NCI-H748 (cell line): ENCODE measurements at regions not wholly inside any gene's neighbourhood (a gene's known extent, or its start where the extent isn't known, plus 50 kb on each side); places are given as distances from the start of the nearest gene placed in this dataset.

ENCODE experiments used
- DNase-seq: peaks from one replicate; lab custom pipeline; 2025; ENCODE audit not compliant: unreplicated experiment; lab: John Stamatoyannopoulos, UW

- DNase-seq, result no peak
Measured at GRCh38 chr16:73771196-73772064, 525.2 kb upstream of the PSMD7 start.

GRCh38 chr16:73768786-73769203 is 527.8 kb upstream of the PSMD7 start:
- no peak for DNase-seq

DNA sequence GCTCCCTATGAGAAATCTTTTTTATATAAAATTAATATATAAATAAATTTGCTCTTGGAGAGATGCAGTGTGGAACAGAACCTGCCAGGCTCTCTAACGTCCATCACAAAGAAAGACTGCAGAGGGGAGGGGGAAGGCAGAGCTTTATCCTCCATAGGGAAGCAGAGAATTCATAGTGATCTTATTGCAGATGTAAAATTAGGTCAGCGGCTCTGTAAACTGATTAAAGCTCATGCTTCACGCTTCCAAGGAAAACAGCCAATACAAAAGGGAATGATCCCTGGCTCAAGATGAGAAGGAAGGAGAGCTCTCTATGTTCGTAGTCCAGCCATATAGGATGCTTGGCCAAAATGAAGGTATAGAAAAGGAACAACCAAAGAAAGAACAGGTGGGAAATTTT is 532.3 kb upstream of the PSMD7 start:
- no peak for DNase-seq

GRCh38 chr16:73756289-73757178 is 540.1 kb upstream of the PSMD7 start:
- no peak for DNase-seq

DNA sequence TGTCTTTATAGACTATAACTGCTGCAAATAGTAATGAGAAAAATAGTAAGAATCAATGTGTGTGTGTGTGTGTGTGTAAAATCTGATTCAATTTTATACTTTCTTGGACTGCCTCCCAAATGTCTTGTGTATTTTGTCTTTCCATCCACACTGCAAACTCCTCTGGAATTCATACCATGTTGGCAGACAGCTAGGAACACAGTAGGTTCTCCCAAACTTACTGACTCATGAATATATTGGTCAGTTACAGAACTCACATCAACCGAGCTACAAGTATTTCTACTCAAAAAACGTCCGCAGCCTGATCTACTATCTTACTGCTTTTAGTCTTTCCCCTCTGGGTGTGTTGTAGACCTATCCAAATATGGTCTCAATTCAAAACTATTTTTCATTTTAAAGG is 542.7 kb upstream of the PSMD7 start:
- no peak for DNase-seq

GRCh38 chr16:73750639-73751038 is 546.0 kb upstream of the PSMD7 start:
- DNase-seq, result peak; percentile 39

DNA sequence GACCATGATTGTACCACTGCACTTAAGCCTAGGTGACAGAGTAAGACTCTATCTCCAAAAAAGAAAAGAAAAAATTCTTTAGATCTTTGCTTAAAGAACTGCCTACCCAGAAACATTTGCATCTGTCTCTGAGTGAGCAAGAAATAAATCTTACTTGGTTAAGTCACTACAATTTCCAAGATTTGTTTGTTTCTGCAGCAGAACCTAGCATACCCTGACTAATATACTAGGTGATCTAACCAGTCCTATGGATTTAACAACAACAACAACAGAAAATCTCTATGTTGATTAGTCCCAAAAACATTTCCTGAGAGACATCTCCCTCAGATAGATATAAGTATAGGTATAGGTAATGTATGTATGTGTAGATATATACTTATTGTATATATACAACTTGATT is 549.3 kb upstream of the PSMD7 start:
- no peak for DNase-seq

GRCh38 chr16:73746554-73746953 is 550.1 kb upstream of the PSMD7 start:
- DNase-seq, result no peak

- DNase-seq, result peak; percentile 24
Measured at GRCh38 chr16:73743665-73744496, 552.7 kb upstream of the PSMD7 start.

GRCh38 chr16:73739049-73739769 is 557.4 kb upstream of the PSMD7 start:
- no peak for DNase-seq

- DNase-seq, result no peak
Measured at GRCh38 chr16:73738266-73738665, 558.3 kb upstream of the PSMD7 start.

DNA sequence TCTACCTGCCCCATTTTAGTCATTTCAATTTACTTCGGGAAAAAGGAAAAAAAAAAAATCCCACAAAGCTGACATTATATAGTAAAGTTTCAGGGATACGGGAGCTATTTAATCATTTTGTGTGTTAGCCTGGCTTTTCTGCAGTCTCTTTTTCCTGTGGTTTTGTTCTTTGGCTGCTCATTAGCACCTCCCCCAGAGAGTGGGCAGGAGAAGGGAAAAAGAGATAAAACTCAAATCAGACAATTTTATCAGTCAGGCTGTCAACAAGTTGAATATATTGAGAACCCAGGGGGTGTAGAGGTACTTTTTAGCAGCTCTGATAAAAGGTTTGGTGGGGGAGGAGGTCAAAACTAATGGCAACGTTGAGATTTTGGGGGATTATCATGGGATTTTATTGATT is 559.0 kb upstream of the PSMD7 start:
- DNase-seq, result no peak

DNA sequence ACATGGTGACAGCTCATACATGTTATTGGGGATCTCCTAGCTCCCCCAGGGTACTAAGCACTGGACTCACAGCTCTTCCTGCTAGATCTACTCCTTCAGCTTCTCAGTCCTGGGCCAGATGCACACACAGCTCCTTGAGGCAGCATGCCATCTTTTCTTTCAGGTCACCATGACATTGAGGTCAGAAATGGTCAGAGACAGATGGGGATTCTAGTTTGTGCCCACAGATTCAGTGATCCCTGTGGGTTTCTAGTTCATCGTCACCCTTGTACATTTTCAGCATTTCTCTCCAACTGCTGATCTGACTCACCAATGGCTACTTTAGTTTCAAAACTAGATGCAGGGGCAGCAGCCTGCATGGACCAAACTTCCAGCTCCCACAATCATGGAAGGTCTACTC is 560.7 kb upstream of the PSMD7 start:
- no peak for DNase-seq

- no peak for DNase-seq
Measured at GRCh38 chr16:73735018-73735417, 561.6 kb upstream of the PSMD7 start.

DNA sequence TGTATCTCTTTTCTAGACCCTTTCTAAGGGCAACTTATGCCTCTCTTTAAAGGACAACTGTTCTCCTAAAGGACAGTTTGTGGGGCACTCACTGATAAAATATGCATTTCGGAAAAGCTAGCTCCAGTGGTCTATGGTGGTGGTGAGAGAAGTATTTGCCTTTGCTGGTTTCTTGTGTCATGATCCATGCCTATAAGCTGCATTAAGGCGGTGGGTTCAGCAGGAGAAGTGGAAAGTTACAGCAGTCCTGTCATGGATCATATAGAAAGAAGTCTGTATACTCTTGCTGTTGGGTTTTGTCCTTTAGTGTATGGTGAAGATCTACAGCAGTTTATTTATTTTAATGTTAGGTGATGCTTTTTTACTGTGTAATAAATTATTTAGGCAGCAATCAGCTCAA is 563.9 kb upstream of the PSMD7 start:
- no peak for DNase-seq

DNA sequence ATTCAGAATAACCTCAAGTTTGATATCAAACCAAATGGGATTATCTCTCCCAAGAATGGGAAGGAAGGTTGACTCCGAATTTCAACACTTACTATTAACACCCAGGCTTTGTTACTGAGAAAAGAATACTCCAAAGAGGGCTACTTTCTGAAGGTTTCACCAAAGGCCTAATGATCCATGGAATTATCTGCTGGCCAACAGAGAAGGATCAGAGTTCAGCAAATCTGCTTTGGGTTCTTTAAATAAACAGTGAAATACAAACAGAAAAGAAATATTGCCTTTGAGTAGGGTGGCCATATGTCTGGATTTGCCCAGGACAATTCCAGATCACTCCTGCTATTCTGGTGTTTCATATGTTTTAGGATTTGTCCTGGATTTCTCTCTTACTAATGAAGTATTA is 564.5 kb upstream of the PSMD7 start:
- no peak for DNase-seq

DNA sequence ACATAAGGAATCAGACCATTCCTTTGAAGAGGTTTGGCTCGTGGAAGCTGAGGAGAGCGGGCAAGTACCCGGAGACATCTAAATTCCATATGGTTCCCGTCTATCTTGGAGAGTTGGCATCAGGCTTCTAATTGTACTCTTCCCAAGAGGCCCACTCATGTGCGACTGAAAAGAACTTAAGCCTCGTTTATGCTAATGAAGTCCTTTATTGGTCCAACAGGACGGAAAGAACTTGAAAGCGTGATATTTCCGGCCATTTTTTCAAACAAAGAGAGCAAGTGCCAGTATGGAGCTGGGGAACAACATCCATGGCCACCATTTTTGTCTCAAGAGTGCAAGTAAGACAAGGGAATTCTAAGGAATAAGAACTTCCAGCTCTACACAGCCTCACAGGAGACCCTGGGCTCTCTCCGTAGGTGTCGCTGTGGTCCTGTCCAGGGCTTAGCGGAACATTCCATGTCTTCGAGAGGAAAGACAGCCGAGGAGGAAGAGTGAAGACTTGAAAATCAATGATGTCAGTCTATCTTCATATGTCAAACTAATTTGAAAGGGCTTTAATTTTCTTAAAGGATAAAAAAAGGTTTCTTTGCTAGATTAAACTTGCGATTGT is 566.0 kb upstream of the PSMD7 start:
- no peak for DNase-seq

GRCh38 chr16:73725156-73725555 is 571.5 kb upstream of the PSMD7 start:
- no peak for DNase-seq

DNA sequence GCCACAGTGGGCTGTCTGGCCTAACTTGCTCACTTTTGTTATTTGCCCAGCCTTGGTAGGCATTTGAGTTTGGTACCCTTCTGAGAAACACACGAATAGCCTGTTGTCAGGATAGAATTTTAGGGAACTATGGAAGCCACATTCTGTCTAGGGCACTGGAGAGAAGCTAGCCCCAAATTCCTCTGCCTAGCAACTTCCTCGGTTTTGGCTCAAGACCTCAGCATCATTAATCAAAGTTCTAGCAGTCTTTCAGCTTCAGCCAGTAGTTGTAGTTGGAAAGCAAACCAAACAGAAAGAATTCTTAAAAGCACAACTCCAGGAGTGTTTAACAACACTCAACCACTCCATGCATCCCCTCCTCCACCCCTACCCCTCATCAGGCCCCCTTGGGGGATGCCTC is 572.1 kb upstream of the PSMD7 start:
- no peak for DNase-seq
